ENCODE measurements at regions not wholly inside any gene's neighbourhood (a gene's known extent, or its start where the extent isn't known, plus 50 kb on each side); places are given as distances from the start of the nearest gene placed in this dataset.

GRCh38 chr12:29960122-29960521 lies 176.4 kb upstream of the TMTC1 start:
- Histone ChIP-seq H3K9ac (ENCODE audit: low read depth, low read length) (no peak overlapping the region), H3K36me3 (ENCODE audit: control insufficient read depth, insufficient read depth, low read length) (no peaks in the 10 kb centered on the region), H3K27ac (ENCODE audit: low read depth, low read length) (no peak overlapping the region), H3K4me1 (ENCODE audit: control insufficient read depth, insufficient read depth, low read length) (no peaks in the 10 kb centered on the region), H3K27me3 (ENCODE audit: control insufficient read depth, insufficient read depth, low read length) (no peaks in the 10 kb centered on the region), H3K4me3 (ENCODE audit: low read depth, low read length) (no peak overlapping the region), H3K9me3 (ENCODE audit: control insufficient read depth, insufficient read depth, low read length) (no peaks in the 10 kb centered on the region)

- no peak overlapping the region for H3K4me3 ChIP-seq (ENCODE audit: low read depth, low read length)
- no peaks in the 10 kb centered on the region for H3K27me3 ChIP-seq (ENCODE audit: control insufficient read depth, insufficient read depth, low read length)
- no peak overlapping the region for H3K9ac ChIP-seq (ENCODE audit: low read depth, low read length)
- H3K36me3 ChIP-seq (ENCODE audit: control insufficient read depth, insufficient read depth, low read length), result no peaks in the 10 kb centered on the region
- no peaks in the 10 kb centered on the region for H3K9me3 ChIP-seq (ENCODE audit: control insufficient read depth, insufficient read depth, low read length)
- H3K4me1 ChIP-seq (ENCODE audit: control insufficient read depth, insufficient read depth, low read length), result no peaks in the 10 kb centered on the region
- no peak overlapping the region for H3K27ac ChIP-seq (ENCODE audit: low read depth, low read length)
Observed at GRCh38 chr12:29957835-29958234, 174.1 kb upstream of the TMTC1 start.

DNA sequence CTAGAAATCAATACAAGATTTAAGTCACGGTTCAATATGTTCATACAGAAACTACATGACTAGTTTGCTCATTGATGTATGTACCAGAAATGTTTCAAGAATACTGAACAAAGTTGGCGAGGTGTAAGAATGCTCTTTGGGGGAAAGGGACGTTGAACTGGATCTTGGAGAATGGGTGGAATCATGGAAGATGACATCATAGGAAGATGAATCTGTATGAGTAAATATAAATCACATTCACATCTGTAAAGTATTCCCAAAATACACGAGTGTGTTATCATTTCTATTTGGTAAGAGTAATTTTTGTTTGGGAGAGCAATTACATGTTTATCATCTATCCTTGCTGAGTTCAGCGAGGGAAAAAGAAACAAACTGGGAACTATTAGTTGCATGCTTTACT lies 162.2 kb upstream of the TMTC1 start:
- no peaks in the 10 kb centered on the region for H3K9me3 ChIP-seq (ENCODE audit: control insufficient read depth, insufficient read depth, low read length)
- no peak overlapping the region for H3K9ac ChIP-seq (ENCODE audit: low read depth, low read length)
- H3K27ac ChIP-seq (ENCODE audit: low read depth, low read length), result no peak overlapping the region
- H3K36me3 ChIP-seq (ENCODE audit: control insufficient read depth, insufficient read depth, low read length), result no peaks in the 10 kb centered on the region
- no peaks in the 10 kb centered on the region for H3K27me3 ChIP-seq (ENCODE audit: control insufficient read depth, insufficient read depth, low read length)
- no peak overlapping the region for H3K4me3 ChIP-seq (ENCODE audit: low read depth, low read length)
- H3K4me1 ChIP-seq (ENCODE audit: control insufficient read depth, insufficient read depth, low read length), result no peaks in the 10 kb centered on the region

DNA sequence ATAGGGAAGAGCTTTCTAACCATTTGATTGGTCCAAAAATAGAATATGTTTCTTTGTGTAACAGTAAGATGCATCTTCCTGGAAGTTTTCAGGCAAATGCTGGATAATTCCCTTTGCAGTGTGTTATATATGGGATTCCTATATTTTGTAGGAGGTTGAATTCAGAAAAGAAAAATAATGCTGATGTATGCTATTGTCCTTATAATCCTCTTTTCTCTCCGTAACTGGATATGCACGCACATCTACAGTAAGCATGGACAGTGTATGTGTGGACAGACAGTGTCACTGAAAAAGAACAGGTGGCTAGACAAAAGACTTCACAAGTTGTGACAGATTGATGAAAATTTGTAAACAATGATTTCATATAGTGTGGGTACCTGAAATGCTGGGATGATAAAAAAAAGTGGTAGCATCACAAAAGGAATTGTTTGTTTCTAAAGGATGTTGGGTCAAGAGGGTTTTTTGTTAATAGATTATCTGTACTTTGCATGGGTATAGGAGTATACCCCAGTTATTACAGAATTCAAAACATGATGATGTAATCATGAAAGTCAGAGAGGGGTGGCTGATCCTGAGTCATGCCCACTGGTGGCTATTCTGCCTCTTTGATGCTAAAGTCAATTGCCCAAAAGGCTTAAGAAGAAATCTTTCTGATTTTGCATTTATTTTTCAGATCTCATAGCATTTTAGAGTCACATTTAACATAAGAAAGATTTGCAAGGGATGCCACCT lies 160.7 kb upstream of the TMTC1 start:
- Histone ChIP-seq H3K4me3 (ENCODE audit: low read depth, low read length) (no peak overlapping the region), H3K36me3 (ENCODE audit: control insufficient read depth, insufficient read depth, low read length) (no peaks in the 10 kb centered on the region), H3K9ac (ENCODE audit: low read depth, low read length) (no peak overlapping the region), H3K27ac (ENCODE audit: low read depth, low read length) (no peak overlapping the region), H3K9me3 (ENCODE audit: control insufficient read depth, insufficient read depth, low read length) (no peaks in the 10 kb centered on the region), H3K27me3 (ENCODE audit: control insufficient read depth, insufficient read depth, low read length) (no peaks in the 10 kb centered on the region), H3K4me1 (ENCODE audit: control insufficient read depth, insufficient read depth, low read length) (no peaks in the 10 kb centered on the region)

DNA sequence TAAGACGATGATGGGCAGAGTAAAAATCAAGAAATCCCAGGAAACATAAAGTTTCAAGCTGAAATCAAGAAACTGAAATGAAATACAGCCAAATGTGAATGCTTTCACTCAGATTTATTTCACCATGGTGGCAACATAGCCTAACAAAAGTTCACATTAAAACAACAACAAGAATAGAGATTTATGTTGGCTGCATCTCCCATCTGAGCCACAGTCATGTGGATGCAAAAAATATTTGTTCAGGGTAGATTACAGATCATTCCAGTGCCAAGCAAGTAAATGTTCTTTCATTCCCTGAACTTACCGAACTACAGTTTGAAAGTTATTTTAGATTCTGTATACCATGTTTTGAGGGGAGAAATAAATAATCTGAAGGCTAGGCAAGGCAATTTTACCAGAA lies 159.9 kb upstream of the TMTC1 start:
- Histone ChIP-seq H3K9ac (ENCODE audit: low read depth, low read length) (no peak overlapping the region), H3K36me3 (ENCODE audit: control insufficient read depth, insufficient read depth, low read length) (no peaks in the 10 kb centered on the region), H3K4me3 (ENCODE audit: low read depth, low read length) (no peak overlapping the region), H3K4me1 (ENCODE audit: control insufficient read depth, insufficient read depth, low read length) (no peaks in the 10 kb centered on the region), H3K9me3 (ENCODE audit: control insufficient read depth, insufficient read depth, low read length) (no peaks in the 10 kb centered on the region), H3K27me3 (ENCODE audit: control insufficient read depth, insufficient read depth, low read length) (no peaks in the 10 kb centered on the region), H3K27ac (ENCODE audit: low read depth, low read length) (no peak overlapping the region)

DNA sequence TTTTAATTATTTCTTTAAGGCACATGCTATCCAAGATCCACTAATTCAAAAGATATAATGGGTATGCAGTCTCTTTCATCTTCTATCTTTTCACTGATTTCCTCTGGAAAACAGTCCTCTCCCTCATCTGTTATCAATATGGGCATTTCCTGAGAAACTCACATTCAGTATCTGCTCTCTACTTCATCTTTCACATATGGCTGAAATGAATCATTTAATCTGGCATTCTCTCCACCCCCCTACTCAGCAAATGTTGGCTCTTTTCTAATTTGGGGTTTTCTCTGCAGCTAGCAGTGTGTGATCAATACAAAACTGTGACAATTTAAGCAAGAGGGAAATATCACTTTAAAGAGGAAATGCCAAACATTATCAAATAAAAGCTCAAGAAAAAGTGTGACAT lies 157.1 kb upstream of the TMTC1 start:
- Histone ChIP-seq H3K4me1 (ENCODE audit: control insufficient read depth, insufficient read depth, low read length) (no peaks in the 10 kb centered on the region), H3K36me3 (ENCODE audit: control insufficient read depth, insufficient read depth, low read length) (no peaks in the 10 kb centered on the region), H3K9me3 (ENCODE audit: control insufficient read depth, insufficient read depth, low read length) (no peaks in the 10 kb centered on the region), H3K9ac (ENCODE audit: low read depth, low read length) (no peak overlapping the region), H3K4me3 (ENCODE audit: low read depth, low read length) (no peak overlapping the region), H3K27ac (ENCODE audit: low read depth, low read length) (no peak overlapping the region), H3K27me3 (ENCODE audit: control insufficient read depth, insufficient read depth, low read length) (no peaks in the 10 kb centered on the region)

GRCh38 chr12:29930503-29930902 lies 146.8 kb upstream of the TMTC1 start:
- Histone ChIP-seq H3K4me1 (ENCODE audit: control insufficient read depth, insufficient read depth, low read length) (0 out of 2 replicates have a peak, but pooled peaks cover 3% of the 10 kb centered on the region), H3K4me3 (ENCODE audit: low read depth, low read length) (no peak overlapping the region), H3K9me3 (ENCODE audit: control insufficient read depth, insufficient read depth, low read length) (no peaks in the 10 kb centered on the region), H3K36me3 (ENCODE audit: control insufficient read depth, insufficient read depth, low read length) (no peaks in the 10 kb centered on the region), H3K9ac (ENCODE audit: low read depth, low read length) (no peak overlapping the region), H3K27ac (ENCODE audit: low read depth, low read length) (no peak overlapping the region), H3K27me3 (ENCODE audit: control insufficient read depth, insufficient read depth, low read length) (no peaks in the 10 kb centered on the region)

DNA sequence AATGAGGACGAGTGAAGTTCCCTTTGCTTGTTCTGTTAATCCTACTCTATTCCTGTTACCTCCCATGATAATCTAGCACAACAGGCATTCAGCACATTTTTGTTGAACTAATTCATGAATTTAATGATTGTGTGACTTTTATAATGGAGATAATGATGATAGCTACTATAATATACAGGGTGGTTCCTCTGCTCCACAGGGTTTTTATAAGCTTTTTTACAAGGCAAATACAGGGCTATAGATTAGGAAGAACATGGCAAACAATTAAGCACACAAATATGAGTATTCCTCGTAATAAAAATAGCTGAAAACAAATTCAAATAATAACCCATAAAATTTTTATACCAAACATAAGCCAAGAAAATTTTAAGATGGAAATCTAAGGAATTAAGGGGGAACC lies 145.6 kb upstream of the TMTC1 start:
- Histone ChIP-seq H3K27ac (ENCODE audit: low read depth, low read length) (no peak overlapping the region), H3K9me3 (ENCODE audit: control insufficient read depth, insufficient read depth, low read length) (no peaks in the 10 kb centered on the region), H3K36me3 (ENCODE audit: control insufficient read depth, insufficient read depth, low read length) (no peaks in the 10 kb centered on the region), H3K4me3 (ENCODE audit: low read depth, low read length) (no peak overlapping the region), H3K4me1 (ENCODE audit: control insufficient read depth, insufficient read depth, low read length) (0 out of 2 replicates have a peak, but pooled peaks cover 3% of the 10 kb centered on the region), H3K27me3 (ENCODE audit: control insufficient read depth, insufficient read depth, low read length) (no peaks in the 10 kb centered on the region), H3K9ac (ENCODE audit: low read depth, low read length) (no peak overlapping the region)

- H3K9ac ChIP-seq (ENCODE audit: low read depth, low read length), result no peak overlapping the region
- no peaks in the 10 kb centered on the region for H3K4me1 ChIP-seq (ENCODE audit: control insufficient read depth, insufficient read depth, low read length)
- no peaks in the 10 kb centered on the region for H3K36me3 ChIP-seq (ENCODE audit: control insufficient read depth, insufficient read depth, low read length)
- H3K9me3 ChIP-seq (ENCODE audit: control insufficient read depth, insufficient read depth, low read length), result no peaks in the 10 kb centered on the region
- no peak overlapping the region for H3K4me3 ChIP-seq (ENCODE audit: low read depth, low read length)
- H3K27me3 ChIP-seq (ENCODE audit: control insufficient read depth, insufficient read depth, low read length), result no peaks in the 10 kb centered on the region
- no peak overlapping the region for H3K27ac ChIP-seq (ENCODE audit: low read depth, low read length)
Observed at GRCh38 chr12:29921307-29921706, 137.6 kb upstream of the TMTC1 start.

- Histone ChIP-seq H3K27ac (ENCODE audit: low read depth, low read length) (no peak overlapping the region), H3K4me3 (ENCODE audit: low read depth, low read length) (no peak overlapping the region), H3K27me3 (ENCODE audit: control insufficient read depth, insufficient read depth, low read length) (no peaks in the 10 kb centered on the region), H3K9ac (ENCODE audit: low read depth, low read length) (no peak overlapping the region), H3K9me3 (ENCODE audit: control insufficient read depth, insufficient read depth, low read length) (peaks cover 9% of the 10 kb centered on the region), H3K36me3 (ENCODE audit: control insufficient read depth, insufficient read depth, low read length) (no peaks in the 10 kb centered on the region), H3K4me1 (ENCODE audit: control insufficient read depth, insufficient read depth, low read length) (no peaks in the 10 kb centered on the region)
Observed at GRCh38 chr12:29908157-29908556, 124.4 kb upstream of the TMTC1 start.

- Histone ChIP-seq H3K4me3 (ENCODE audit: low read depth, low read length) (no peak overlapping the region), H3K4me1 (ENCODE audit: control insufficient read depth, insufficient read depth, low read length) (no peaks in the 10 kb centered on the region), H3K27me3 (ENCODE audit: control insufficient read depth, insufficient read depth, low read length) (no peaks in the 10 kb centered on the region), H3K27ac (ENCODE audit: low read depth, low read length) (no peak overlapping the region), H3K36me3 (ENCODE audit: control insufficient read depth, insufficient read depth, low read length) (no peaks in the 10 kb centered on the region), H3K9me3 (ENCODE audit: control insufficient read depth, insufficient read depth, low read length) (peaks cover 9% of the 10 kb centered on the region), H3K9ac (ENCODE audit: low read depth, low read length) (no peak overlapping the region)
Observed at GRCh38 chr12:29907461-29907860, 123.7 kb upstream of the TMTC1 start.

Measured in HUES48 (cell line).